ENCODE measurements at regions not wholly inside any gene's neighbourhood (a gene's known extent, or its start where the extent isn't known, plus 50 kb on each side); places are given as distances from the start of the nearest gene placed in this dataset.

DNA sequence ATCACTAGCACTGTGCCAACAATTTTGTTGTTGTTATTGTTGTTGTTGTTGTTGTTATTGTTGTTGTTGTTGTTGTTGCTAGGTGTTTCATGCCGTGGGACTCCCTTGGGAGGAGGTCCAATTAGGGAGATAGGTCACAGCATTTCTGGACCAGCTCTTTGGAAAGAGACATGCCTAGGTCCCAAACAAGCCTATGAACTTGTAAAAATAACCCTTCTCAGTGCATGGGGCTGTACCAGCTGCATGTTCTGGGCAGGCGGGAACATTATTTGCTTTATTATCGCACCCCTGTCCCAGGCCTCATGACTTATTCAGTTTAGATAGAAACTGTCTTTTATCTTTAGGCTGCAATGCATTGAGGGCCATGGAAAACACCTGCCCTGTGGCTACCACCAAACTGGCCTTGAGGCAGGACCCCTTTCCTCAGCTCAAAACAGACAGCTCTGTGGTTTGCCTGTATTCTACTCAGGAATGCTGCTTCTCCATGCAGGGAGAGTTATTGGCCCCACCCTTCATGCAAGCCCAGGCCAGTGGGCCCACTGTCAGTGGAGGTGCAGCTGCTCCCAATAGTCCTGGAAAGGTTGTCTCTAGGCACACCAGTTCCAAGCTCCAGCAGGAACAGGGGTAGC is 386.5 kb upstream of the BRINP3 start:
- H3K4me3 ChIP-seq (ENCODE audit: low read depth in 1 of 2, low read length in 2 of 2) = no peak overlapping the region

DNA sequence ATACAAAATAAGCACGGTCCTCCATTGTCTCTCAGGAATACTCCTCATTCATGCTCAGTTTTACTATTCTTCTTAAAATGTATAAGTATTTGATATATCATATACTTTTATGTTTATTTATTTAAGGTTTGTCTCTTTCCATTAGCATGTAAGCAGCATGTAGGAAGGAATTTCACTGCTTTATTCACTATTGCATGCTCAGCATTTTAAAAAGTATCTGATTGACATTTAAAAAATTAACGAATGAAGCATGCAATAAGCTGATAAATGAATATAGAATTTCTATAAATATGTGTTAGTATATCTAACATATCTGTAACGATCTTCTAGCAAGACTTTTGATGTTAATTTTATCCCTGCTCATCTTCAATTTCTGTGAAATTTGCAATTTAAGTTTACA is 402.7 kb upstream of the BRINP3 start:
- no peak overlapping the region for H2AFZ ChIP-seq (ENCODE audit: low read depth, low read length)
- H3K9me3 ChIP-seq (ENCODE audit: insufficient read depth, low read length, severe bottlenecking) = no peaks in the 10 kb centered on the region
- H3K9ac ChIP-seq (ENCODE audit: low read depth, low read length) = no peak overlapping the region
- no peaks in the 10 kb centered on the region for H3K27me3 ChIP-seq (ENCODE audit: insufficient read depth, low read length, poor library complexity)
- H3K4me1 ChIP-seq (ENCODE audit: insufficient read depth, low read length) = no peaks in the 10 kb centered on the region
- ATAC-seq (ENCODE audit: insufficient read depth, low read depth) (no peak), DNase-seq (no peak)
- no peak for TF ChIP-seq EZH2 (IDR thresholded peaks at IDR 0.05; ENCODE audit: borderline replicate concordance, low read depth, low read length, severe bottlenecking)
- TF ChIP-seq, protein P1, sequence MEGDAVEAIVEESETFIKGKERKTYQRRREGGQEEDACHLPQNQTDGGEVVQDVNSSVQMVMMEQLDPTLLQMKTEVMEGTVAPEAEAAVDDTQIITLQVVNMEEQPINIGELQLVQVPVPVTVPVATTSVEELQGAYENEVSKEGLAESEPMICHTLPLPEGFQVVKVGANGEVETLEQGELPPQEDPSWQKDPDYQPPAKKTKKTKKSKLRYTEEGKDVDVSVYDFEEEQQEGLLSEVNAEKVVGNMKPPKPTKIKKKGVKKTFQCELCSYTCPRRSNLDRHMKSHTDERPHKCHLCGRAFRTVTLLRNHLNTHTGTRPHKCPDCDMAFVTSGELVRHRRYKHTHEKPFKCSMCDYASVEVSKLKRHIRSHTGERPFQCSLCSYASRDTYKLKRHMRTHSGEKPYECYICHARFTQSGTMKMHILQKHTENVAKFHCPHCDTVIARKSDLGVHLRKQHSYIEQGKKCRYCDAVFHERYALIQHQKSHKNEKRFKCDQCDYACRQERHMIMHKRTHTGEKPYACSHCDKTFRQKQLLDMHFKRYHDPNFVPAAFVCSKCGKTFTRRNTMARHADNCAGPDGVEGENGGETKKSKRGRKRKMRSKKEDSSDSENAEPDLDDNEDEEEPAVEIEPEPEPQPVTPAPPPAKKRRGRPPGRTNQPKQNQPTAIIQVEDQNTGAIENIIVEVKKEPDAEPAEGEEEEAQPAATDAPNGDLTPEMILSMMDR (IDR thresholded peaks at IDR 0.05; ENCODE audit: borderline replicate concordance, extremely low read depth, low read length, poor library complexity, severe bottlenecking) = no peak
- no peak overlapping the region for H3K4me3 ChIP-seq (ENCODE audit: low read depth in 1 of 2, low read length in 2 of 2)
- no peaks in the 10 kb centered on the region for H3K79me2 ChIP-seq (ENCODE audit: insufficient read depth, low read length)
- H3K36me3 ChIP-seq (ENCODE audit: insufficient read depth, low read length) = no peaks in the 10 kb centered on the region
- H3K27ac ChIP-seq (ENCODE audit: low read length) = no peak overlapping the region
- no peak overlapping the region for H3K4me2 ChIP-seq (ENCODE audit: insufficient read depth, low read length)
- H4K20me1 ChIP-seq (ENCODE audit: insufficient read depth, low read length) = no peaks in the 10 kb centered on the region

More for the DNA sequence above, 386.5 kb upstream of the BRINP3 start:
- no peak overlapping the region for H3K4me2 ChIP-seq (ENCODE audit: insufficient read depth, low read length)
- H3K9ac ChIP-seq (ENCODE audit: low read depth, low read length) = no peak overlapping the region
- H3K27me3 ChIP-seq (ENCODE audit: insufficient read depth, low read length, poor library complexity) = no peaks in the 10 kb centered on the region
- ATAC-seq (ENCODE audit: insufficient read depth, low read depth) (no peak), DNase-seq (no peak)
- no peak for TF ChIP-seq EZH2 (IDR thresholded peaks at IDR 0.05; ENCODE audit: borderline replicate concordance, low read depth, low read length, severe bottlenecking)
- TF ChIP-seq, protein P1 (IDR thresholded peaks at IDR 0.05; ENCODE audit: borderline replicate concordance, extremely low read depth, low read length, poor library complexity, severe bottlenecking) = no peak
- H3K4me1 ChIP-seq (ENCODE audit: insufficient read depth, low read length) = no peaks in the 10 kb centered on the region
- H2AFZ ChIP-seq (ENCODE audit: low read depth, low read length) = no peak overlapping the region
- H4K20me1 ChIP-seq (ENCODE audit: insufficient read depth, low read length) = no peaks in the 10 kb centered on the region
- H3K79me2 ChIP-seq (ENCODE audit: insufficient read depth, low read length) = no peaks in the 10 kb centered on the region
- H3K9me3 ChIP-seq (ENCODE audit: insufficient read depth, low read length, severe bottlenecking) = no peaks in the 10 kb centered on the region
- no peaks in the 10 kb centered on the region for H3K36me3 ChIP-seq (ENCODE audit: insufficient read depth, low read length)
- H3K27ac ChIP-seq (ENCODE audit: low read length) = no peak overlapping the region

DNA sequence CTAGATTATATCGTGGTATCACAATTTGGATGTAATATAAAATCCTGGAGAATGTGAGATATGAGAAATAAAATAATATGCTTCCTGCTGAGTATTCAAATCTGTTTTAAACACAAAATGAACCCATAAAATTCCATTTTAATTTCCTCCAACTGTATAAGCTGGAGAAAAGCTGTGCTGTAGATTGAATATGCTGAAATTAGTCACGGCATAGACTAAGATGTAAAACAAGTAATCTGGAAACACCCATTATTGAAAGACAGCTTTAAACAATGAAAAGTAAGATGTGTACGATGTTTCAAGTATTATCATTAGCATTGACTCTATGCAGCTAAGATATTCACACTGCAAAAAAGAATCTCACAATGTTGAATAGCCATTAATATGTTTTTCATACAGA is 403.4 kb upstream of the BRINP3 start:
- TF ChIP-seq EZH2 (IDR thresholded peaks at IDR 0.05; ENCODE audit: borderline replicate concordance, low read depth, low read length, severe bottlenecking) = no peak
- TF ChIP-seq, protein P1 (IDR thresholded peaks at IDR 0.05; ENCODE audit: borderline replicate concordance, extremely low read depth, low read length, poor library complexity, severe bottlenecking) = no peak
- Histone ChIP-seq H3K9me3 (ENCODE audit: insufficient read depth, low read length, severe bottlenecking) (no peaks in the 10 kb centered on the region), H3K79me2 (ENCODE audit: insufficient read depth, low read length) (no peaks in the 10 kb centered on the region), H3K4me2 (ENCODE audit: insufficient read depth, low read length) (no peak overlapping the region), H3K36me3 (ENCODE audit: insufficient read depth, low read length) (no peaks in the 10 kb centered on the region), H3K27ac (ENCODE audit: low read length) (no peak overlapping the region), H4K20me1 (ENCODE audit: insufficient read depth, low read length) (no peaks in the 10 kb centered on the region), H3K4me3 (ENCODE audit: low read depth in 1 of 2, low read length in 2 of 2) (no peak overlapping the region), H3K4me1 (ENCODE audit: insufficient read depth, low read length) (no peaks in the 10 kb centered on the region), H3K27me3 (ENCODE audit: insufficient read depth, low read length, poor library complexity) (no peaks in the 10 kb centered on the region), H2AFZ (ENCODE audit: low read depth, low read length) (no peak overlapping the region), H3K9ac (ENCODE audit: low read depth, low read length) (no peak overlapping the region)
- ATAC-seq (ENCODE audit: insufficient read depth, low read depth) = no peak
- DNase-seq = no peak
